Activated CD4-positive, alpha-beta T cell treated with anti-CD3 and anti-CD28 coated beads, Interleukin-2, Interleukin-4, amounts not matched to agents 100 ng/mL and 50 ng/mL, durations not matched to agents 16 hours and 8 hours (primary cell): ENCODE measurements at regions not wholly inside any gene's neighbourhood (a gene's known extent, or its start where the extent isn't known, plus 50 kb on each side); places are given as distances from the start of the nearest gene placed in this dataset.

Source experiments
- DNase-seq: peaks from one replicate; pipeline ENCODE4 v3.0.0-alpha.2; 2020; ENCODE audit warnings: low spot score

DNA sequence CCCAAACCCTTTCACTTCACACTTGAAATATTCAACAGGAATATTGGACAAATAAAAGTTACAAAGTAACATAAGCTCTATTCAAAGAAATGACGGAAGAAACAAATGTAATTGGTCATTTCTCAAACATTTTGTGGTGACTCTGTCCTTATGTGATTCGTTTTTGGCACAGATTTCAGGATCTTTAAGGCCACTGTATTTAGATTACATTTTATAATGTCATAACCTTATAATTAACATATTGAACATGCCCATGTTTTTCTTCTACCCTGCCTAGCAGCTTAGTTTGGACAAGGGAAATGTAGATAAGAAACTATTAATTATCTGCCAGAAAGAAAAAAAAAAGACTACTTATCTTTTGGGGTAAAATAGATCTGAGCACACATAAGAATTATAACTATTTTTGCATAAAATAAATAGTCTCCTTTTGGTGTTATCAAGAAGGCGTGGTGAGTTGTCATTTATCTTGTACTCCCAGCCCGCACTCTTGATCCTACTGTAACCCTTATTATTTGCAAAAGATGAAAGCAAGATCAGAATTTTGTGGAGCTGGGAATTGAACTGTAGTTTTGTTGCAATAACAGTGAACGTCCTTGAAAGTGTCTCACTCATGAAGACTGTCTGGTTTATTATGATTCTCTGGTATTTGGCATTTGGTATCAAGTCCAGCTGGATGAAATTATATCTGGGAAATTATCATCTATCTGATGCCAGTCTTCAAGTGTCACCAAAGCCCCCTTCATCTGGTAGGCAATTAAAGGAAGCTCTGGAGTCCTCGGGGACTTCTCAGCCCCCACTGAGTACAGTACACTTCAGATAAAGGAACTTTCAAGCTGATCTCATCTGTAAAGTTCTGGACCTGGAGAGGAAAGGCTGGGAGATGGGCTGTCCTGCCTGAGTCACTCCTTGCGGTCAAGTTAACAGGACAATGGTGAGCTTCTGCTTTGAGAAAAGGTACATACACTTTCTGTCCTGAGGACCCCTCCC is 175.7 kb upstream of the INHBA start:
- DNase-seq: no peak

DNA sequence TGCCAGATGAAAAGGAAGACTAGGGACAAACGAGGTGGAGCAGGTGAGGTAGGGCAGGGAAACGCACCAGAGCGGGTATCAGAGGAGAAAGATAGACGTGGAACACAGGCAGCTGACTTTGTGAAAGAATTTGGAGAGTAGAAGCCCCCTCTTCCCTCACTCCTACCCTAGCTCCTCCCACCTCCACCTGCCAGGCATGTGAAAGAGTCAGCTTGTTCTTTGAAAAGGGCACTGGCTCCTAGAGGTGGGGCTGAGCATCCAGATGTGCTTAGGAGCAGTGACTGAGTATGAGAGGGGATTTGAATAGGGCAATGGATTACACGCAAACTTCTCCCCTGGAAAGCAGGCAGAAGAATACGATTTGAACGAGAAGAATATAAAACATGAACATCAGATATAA is 174.2 kb upstream of the INHBA start:
- DNase-seq: no peak

DNA sequence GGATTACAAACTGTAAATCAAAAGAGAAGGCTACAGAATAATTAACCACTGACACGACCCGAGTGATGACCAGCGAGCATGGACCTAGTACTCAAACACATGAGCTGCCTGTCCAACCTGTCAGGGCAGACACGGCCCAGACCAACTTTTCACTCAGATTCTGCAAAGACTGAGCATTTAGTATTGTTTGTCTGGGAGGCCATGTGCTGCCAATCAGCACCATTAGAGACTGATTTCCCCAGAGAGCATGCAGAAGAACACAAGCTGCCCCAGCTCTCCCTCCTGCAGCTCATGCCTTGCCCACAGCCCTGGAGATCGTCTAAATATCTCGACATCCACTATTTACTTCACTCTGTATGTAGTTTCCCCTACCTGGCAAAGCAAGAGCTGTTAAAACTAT is 172.6 kb upstream of the INHBA start:
- no peak for DNase-seq

DNA sequence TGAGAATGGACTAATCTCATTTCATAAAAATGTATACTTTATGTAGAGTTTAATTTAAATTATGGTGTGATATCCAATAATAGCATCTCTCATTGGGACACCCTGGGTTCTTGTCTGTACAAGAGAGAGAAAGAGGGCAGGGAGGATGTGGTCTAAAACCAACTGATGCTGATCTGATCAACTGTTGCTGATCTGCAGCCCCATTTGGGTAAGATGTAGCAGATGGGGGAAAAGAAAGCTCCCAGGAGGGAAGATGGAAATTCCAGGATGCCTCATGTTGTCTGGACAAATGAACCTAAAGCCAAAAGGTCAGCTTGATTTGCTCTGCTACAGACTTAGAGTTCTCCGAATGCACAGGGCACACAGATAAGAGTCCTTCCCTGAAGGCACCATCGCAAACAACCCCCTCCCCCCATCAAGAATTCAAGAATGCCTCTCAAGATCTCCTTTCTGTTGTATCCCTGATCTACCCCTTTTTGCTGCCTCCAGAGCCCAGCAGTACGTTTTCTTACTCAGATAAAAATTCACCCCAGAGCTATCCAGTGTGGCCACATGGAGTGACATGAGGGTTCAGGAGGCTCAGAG is 171.4 kb upstream of the INHBA start:
- DNase-seq: no peak

DNA sequence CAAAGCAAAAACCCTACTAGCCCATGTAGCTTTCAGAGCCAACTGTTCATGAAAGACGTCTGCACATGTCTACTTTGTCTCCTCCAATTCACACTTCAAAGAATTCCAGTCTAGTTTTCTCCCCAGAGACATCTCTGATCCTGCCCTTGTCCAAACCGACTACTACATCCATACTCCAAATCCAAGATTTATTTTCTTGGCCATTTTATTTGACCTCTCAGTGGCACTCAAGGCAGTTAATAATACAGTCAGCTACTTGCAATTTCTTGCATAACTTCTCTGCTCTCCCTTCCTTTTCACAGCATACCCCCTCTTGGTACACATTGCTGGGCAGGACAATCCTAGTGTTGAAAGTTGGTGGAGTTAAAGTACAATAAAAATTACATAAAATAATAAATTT is 170.9 kb upstream of the INHBA start:
- DNase-seq: no peak

DNA sequence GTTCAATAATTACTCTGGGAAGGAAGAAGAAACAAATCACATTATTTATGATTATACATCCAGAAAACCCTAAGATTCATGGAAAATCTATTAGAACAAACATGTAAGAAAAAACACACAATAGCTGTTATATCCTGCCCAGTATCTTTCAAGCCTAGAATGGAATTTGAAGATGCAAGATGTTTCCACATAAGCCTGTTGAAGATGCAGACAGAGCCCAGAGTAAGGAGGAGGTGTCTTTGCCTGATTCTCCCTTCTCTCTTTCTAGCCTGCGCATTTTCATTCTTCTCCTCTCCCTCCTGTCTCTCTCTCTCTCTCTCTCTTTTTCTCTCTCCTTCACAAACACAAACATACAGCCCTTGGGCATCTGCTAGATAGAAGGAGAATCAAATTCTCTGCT is 170.1 kb upstream of the INHBA start:
- DNase-seq: no peak

DNA sequence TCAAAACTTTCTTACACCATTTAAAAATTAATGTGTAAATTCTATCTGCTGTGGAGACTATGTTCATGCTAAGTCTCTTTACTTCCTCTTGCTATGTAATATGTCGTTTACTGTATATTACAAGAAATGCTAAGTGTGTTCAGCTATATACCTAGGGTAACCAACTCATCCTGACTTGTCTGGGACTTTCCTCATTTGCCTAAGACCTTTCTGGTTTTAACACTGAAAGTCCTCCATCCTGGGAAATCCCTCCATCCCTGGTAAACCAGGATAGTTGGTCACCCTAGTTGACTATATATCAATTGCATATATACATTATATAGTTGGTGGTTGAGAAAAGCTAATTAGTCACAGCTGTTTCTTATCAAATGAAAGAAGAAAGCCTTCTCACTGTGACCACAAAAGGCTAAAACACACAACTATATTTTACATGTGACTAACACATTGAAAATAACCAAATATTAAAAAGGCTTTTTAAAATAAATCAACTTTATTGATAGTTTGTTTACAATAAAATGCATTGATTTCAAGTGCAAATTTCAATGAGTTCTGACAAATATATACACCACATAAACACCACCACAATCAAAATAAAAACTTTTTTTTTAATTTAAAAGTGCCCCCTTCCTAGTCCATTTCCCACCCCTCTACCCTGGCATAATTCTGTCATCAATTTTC is 167.7 kb upstream of the INHBA start:
- no peak for DNase-seq

DNA sequence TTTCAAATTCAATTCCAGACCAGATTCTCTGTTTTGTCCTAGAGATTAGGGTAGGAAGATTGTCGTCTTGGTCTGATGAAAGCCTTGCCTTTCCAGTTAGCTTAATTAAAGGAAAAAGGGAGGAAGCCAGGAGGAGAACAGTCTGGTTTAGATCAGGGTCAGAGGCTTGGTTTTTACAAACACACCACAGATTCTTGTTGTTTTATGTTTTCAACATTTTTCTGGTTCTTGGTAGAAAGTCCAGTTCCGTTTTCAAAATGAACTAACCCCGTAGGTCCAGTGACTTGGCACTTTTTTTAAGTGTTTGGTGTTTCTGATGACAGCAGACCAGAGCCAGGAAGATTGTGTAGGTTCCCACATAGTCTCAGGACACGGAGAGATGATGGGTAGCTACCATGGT is 167.1 kb upstream of the INHBA start:
- DNase-seq: no peak

DNA sequence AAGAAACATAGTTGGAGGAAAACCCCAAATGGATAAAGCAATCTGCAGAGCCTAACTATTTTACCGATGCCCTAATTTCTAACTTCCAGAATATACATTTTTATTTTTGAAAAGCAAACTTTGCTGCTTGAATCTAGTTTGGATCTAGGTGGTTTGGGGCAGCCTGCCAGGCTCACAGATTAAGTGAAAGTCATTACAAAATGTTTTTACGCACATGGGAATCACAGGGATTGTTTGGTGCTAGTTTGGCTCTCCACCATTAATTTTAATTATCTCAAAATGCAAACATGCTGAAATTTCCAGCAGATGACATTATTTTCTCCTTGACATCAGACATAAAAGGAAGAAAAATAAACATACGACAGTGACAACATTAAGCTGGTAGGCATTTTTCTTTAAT is 166.7 kb upstream of the INHBA start:
- DNase-seq: no peak

DNA sequence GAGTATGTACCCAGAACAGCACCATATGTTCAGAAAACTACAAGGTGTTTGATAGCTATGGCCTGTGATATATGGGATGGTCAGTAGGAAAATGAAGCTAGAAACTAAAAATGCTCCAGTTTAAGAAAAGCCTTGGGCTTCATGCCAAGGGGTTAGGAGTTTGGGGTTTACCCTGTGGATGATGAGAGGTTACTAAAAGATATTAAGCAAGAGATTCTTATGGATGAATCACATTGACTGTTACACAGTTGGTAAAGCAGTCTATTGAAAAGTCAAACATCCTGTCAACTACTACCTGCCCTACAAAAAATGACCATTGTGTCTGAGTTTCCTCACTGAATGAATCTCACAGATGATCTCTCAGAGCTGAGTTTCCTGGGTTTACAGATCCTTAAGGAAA is 166.2 kb upstream of the INHBA start:
- DNase-seq: no peak

DNA sequence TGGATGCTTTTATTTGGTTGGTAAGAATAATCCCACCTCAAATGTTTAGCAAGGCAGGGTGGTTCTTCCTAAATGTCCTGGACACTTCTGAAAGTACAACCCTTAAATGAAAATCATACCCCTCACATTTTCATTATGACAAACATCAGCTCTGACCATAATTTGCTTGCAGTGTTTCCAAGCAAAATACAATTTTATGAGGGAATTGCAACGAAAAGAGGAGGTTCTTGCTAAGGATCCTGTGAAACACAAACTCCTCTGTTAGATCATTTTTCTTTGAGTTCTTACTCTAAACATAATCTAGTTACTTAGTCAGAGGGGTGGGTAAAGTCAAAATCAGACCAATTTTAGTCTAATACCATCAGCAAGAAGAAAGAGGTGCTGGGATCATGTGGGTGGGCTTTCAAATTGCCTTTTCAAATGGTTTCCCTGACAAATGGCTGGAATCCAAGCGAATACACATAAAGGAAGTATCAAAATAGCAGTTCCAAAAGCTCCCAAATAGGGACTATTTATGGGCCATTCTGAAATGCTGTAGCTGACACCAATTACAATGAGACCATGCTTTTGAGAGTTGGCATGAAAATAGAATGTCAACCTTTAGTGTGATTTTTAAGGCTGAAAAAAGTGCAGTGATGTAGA is 164.9 kb upstream of the INHBA start:
- DNase-seq: no peak

DNA sequence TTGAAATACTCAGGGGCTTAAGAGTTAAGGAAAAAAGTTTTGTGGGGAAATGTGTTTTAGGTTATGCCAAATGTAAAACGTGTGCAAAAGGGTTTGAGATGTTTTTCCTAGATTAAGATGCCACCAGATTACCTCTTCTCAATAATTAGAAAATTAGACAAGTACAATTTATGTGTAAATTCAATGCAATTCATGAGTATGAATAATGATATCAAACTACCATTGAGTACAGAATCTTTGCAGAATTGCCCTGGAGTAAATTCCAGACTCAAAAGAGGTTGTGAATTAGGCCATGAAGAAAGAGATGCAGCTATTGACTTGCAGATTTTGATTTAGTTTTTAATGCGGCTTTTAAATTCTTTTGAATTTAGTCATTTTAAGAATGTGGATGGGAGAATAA is 159.4 kb upstream of the INHBA start:
- no peak for DNase-seq

DNA sequence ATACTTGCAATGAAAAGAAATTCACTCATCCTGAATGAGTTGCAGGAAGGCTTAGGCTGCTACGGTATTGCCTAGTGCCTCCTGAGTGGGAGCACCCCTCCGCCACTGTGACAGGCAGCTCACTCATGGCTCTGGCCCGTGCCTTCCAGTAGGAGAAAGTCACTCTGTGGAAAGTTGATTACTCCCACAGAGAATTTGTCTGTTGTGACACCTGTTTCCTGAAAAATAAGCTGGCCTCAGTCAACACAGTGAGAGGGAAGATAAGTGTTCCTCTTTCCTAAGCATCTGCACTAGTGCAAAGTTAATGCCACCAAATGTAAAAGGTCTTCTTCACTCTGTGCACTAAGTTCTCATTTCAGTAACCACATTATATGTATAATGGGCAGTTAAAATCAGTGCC is 158.8 kb upstream of the INHBA start:
- no peak for DNase-seq

DNA sequence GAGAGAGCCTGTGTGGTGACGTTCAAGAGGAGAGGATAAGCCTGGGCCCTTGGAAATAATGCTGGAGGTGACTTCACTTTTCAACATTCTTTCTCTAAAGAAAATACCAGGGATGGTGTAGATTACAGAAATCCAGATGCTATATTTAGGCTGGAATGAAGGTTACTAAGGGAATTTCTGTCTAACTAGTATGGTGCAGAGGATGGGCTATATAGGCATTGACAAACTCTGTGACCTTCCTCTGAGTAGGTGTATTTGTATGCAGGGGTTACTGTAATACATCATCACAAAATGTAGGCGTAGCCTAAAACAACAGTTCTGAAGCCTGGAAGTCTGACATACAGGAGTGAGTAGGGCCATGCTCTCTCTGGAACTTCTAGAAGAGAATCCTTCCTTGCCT is 155.3 kb upstream of the INHBA start:
- no peak for DNase-seq

DNA sequence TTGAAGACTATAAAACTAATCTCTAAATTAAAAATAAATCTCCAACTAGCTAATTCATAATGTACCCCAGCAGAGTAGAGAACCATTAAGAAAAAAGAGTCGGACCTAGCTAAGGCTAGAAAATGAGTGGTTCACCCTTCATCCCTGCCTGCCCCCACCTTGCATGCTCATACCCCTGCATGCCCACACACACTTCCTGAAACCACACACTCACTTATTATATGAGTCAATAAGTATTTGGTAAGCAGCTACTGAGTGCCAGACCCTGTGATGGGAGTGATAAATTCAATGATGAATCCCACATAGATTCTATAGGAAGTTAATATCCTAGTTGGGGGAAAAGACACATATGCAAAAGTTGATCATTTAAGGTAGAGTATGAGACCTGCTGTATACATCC is 152.9 kb upstream of the INHBA start:
- DNase-seq: no peak

DNA sequence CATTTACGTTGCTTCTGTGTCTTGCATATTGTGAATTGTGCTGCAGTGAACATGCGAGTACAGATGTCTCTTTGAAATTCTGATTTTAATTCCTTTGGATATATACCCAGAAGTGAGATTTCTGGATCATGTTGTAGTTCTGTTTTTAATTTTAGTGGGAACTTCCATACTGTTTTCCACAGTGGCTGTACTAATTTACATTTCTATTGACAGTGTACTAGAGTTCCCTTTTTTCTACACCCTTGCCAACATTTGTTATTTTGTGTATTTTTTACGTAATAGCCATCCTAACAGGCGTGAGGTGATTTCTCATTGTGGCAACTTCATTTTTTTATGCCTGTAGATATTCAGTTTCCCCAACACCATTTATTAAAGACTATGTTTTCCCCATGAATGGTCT is 144.7 kb upstream of the INHBA start:
- no peak for DNase-seq

DNA sequence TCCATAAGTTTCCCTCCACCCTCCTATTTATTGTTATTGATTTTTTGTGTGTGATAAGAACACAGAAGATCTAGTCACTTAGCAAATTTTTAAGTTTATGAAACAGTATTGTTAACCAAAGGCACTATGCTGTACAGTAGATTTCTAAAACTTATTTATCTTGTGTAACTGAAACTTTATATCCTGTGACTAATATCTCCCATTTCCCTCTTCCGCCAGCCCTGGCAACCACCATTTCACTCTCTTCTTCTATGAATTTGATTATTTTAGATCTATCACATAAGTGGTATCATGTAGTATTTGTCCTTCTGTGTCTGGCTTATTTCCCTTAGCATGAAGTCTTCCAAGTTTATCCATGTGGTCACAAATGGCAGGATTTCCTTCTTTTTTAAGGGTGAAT is 144.3 kb upstream of the INHBA start:
- DNase-seq: no peak

DNA sequence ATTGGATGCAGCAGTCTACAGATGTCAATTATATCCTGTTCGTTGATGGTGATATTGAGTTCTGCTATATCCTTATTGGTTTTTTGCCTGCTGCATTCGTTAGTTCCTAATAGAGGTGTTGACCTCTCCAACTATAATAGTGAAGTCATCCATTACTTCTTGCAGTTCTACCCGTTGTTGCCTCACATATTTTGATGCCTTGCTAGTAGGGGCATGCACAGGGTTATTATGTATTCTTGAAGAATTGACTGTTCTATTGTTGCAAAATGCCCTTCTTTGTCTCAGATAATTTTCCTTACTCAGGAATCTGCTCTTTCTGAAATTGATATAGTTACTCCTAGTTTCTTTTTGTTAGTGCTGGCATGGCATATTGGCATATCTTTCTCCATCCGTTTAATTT is 140.1 kb upstream of the INHBA start:
- DNase-seq: no peak

DNA sequence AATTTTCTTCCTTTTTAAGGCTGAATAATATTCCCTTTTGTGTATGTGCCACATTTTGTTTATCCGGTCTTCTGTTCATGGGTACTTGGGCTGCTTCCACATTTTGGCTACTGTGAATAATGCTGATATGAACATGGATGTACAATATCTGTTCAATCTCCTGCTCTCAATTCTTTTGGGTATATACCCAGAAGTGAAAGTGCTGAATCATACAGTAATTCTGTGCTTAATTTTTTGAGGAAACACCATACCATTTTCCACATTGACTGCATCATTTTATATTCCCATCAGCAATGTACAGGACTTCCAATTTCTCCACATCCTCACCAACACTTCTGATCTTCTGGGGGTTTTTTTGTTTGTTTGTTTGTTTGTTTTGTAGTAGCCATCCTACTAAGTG is 135.0 kb upstream of the INHBA start:
- DNase-seq: no peak

DNA sequence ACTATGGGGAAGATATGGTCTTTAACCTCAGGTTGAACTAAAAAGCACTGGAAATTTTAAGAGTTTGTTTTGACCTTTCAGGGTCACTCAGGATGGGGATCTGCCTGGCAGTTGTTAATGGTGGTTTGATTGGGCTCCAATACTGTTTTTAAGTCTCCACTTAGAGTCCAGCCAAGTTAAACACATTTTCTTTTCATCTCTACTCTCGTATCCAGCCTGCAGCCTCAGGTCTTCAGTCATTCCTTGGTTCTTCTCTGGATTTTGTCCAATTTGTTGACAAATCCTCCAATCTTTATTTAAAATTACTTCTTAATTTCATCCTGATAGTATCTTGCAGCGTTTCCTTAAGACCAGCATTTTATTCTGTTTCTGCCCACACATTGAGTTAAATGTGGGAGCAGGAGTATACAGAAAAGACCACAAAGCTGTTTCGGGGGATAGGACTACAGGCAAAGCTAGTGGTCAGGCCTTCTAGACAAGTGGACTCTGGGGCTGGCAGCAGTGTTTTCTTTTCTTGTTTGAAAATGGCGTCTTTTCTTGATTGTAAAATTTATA is 133.2 kb upstream of the INHBA start:
- DNase-seq: no peak

DNA sequence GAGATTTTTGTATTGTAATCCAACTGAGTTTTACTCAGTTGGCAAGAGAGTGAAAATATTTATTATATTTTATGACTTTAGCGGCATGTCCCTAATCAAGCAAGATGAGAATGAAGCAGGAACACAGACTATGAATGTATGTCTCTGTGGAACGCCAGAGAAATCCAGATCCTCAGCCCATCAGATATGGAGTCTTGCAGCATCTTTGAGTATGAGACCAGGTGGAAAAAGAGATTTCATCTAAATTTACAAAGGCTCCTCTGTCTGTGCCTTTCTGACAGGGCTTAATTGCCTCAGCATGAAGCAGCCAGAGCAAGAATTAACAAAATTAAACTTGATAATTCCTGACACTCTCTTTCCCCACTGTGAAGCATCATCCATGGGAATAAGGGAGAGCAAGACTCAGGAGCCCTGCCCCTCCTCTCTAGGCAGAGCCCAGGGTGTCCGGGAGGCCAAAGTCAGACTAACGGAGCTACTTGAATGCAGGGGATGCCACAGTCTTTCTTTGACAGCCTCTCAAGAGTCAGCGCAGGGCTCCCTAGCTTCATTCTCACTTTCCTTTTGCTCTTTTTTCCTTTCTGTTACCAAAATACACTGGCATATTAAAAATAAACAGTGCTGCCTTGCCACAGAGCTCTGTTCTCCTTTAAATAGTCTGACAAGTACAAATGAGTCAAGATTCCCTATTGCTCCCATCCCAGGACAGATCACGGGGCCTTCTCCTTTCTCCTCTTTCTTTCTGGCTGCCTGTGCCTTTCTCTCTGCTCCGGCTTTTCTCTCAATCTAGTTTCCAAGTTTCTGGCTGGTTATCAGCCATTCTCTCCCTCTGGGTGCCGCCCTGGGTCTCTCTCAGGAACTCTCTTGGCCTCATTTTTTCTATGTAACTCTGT is 132.2 kb upstream of the INHBA start:
- no peak for DNase-seq
